Stimulated activated CD4-positive, alpha-beta T cell treated with anti-CD3 and anti-CD28 coated beads, Interleukin-4, amount 100 ng/mL, for 1 hour (primary cell): ENCODE measurements at regions not wholly inside any gene's neighbourhood (a gene's known extent, or its start where the extent isn't known, plus 50 kb on each side); places are given as distances from the start of the nearest gene placed in this dataset.

ENCODE experiments used
- DNase-seq: peaks from one replicate; pipeline ENCODE4 v3.0.0-alpha.2; 2020

- DNase-seq = no peak
Measured at GRCh38 chr7:39892361-39892760, 57.7 kb upstream of the CDK13 start.

GRCh38 chr7:39894904-39895303 is 55.2 kb upstream of the CDK13 start:
- DNase-seq = no peak

- no peak for DNase-seq
Measured at GRCh38 chr7:39896840-39897239, 53.2 kb upstream of the CDK13 start.

- DNase-seq = no peak
Measured at GRCh38 chr7:39898867-39899266, 51.2 kb upstream of the CDK13 start.
